IMR-90 (cell line): ENCODE measurements at regions not wholly inside any gene's neighbourhood (a gene's known extent, or its start where the extent isn't known, plus 50 kb on each side); places are given as distances from the start of the nearest gene placed in this dataset.

Source experiments
- ATAC-seq: fragments of 200-7000 bp; cut with Tn5 transposase; 2 replicates; pipeline ENCODE4 v1.9.1; 2020; ENCODE audit warnings: low read depth, mild to moderate bottlenecking, moderate library complexity
- BruUV-seq: library from RNA; stranded (reverse); fragments of 400-500 nt; replicated peaks from 2 replicates; lab custom pipeline; 2021; lab: Mats Ljungman, UMichigan
- CTCF ChIA-PET: fragments of 300-600 bp; formaldehyde crosslinking; extraction: SDS; loops from one replicate; lab custom pipeline; 2021; ENCODE audit warnings: antibody characterized with exemption; lab: Yijun Ruan, JAX
- POLR2A ChIA-PET: fragments of 300-600 bp; sonication (Branson Sonifier 250); formaldehyde crosslinking; loops from one replicate; lab custom pipeline; 2022; ENCODE audit warnings: antibody characterized with exemption; ENCODE audit not compliant: unreplicated experiment; lab: Charles Lee
- DNase-seq: peaks from one replicate; pipeline ENCODE4 v3.0.0; 2013
- H2AFZ ChIP-seq: replicated peaks from 2 replicates; pipeline ENCODE3; 2013; ENCODE audit warnings: low read length, mild to moderate bottlenecking; ENCODE audit not compliant: poor library complexity
- H2AK5ac ChIP-seq: 2 replicates; pipeline ENCODE4 v1.6.1; 2013; ENCODE audit warnings: low read depth, low read length, inconsistent platforms
- H2AK9ac ChIP-seq: replicated peaks from 2 replicates; pipeline ENCODE3; 2013; ENCODE audit warnings: mild to moderate bottlenecking, low read depth, low read length, moderate library complexity; ENCODE audit not compliant: poor library complexity
- H2BK120ac ChIP-seq: 2 replicates; pipeline ENCODE4 v1.6.1; 2013; ENCODE audit warnings: low read depth, low read length, inconsistent platforms
- H2BK15ac ChIP-seq: 3 replicates; pipeline ENCODE4 v1.6.1; 2013; ENCODE audit warnings: low read depth, low read length, inconsistent platforms
- H2BK20ac ChIP-seq: 2 replicates; pipeline ENCODE4 v1.6.1; 2013; ENCODE audit warnings: low read depth, mild to moderate bottlenecking, inconsistent platforms, low read length, moderate library complexity
- H2BK5ac ChIP-seq: 2 replicates; pipeline ENCODE4 v1.6.1; 2013; ENCODE audit warnings: mild to moderate bottlenecking, low read depth, low read length, inconsistent platforms; ENCODE audit not compliant: poor library complexity, severe bottlenecking
- H3K14ac ChIP-seq: replicated peaks from 2 replicates; pipeline ENCODE4 v1.6.1; 2013; ENCODE audit warnings: low read depth, low read length, inconsistent platforms
- H3K18ac ChIP-seq: 2 replicates; pipeline ENCODE4 v1.6.1; 2013; ENCODE audit warnings: low read depth, low read length, control low read depth
- H3K23ac ChIP-seq: 2 replicates; pipeline ENCODE4 v1.6.1; 2013; ENCODE audit warnings: low read depth, low read length, inconsistent platforms
- H3K27ac ChIP-seq: 2 replicates; pipeline ENCODE4 v1.5.1; 2013; ENCODE audit warnings: mild to moderate bottlenecking, control low read depth, low read length; ENCODE audit not compliant: insufficient read depth
- H3K27me3 ChIP-seq: 2 replicates; pipeline ENCODE4 v1.6.1; 2013; ENCODE audit warnings: low read length; ENCODE audit not compliant: control insufficient read depth, insufficient read depth
- H3K36me3 ChIP-seq: 2 replicates; pipeline ENCODE4 v1.6.1; 2013; ENCODE audit warnings: low read length, mixed read lengths; ENCODE audit not compliant: control insufficient read depth, insufficient read depth
- H3K4ac ChIP-seq: 2 replicates; pipeline ENCODE4 v1.6.1; 2013; ENCODE audit warnings: low read depth, low read length, inconsistent platforms
- H3K4me1 ChIP-seq: 2 replicates; pipeline ENCODE4 v1.6.1; 2013; ENCODE audit warnings: low read length, mixed read lengths; ENCODE audit not compliant: control insufficient read depth, insufficient read depth
- H3K4me2 ChIP-seq: 2 replicates; pipeline ENCODE4 v1.6.1; 2013; ENCODE audit warnings: low read depth, mild to moderate bottlenecking, control low read depth, low read length, moderate library complexity
- H3K4me3 ChIP-seq: 2 replicates; pipeline ENCODE4 v1.5.1; 2013; ENCODE audit warnings: low read depth, mild to moderate bottlenecking, control low read depth, low read length, moderate library complexity; ENCODE audit not compliant: insufficient read depth
- H3K56ac ChIP-seq: 2 replicates; pipeline ENCODE4 v1.6.1; 2013; ENCODE audit warnings: low read length, inconsistent platforms; ENCODE audit not compliant: insufficient read depth; ENCODE audit errors: extremely low read depth
- H3K79me1 ChIP-seq, 2 experiments: 2 replicates each; pipeline ENCODE4 v1.6.1; 2013; ENCODE audit warnings: low read length in 2 of 2, inconsistent platforms in 1 of 2, low read depth in 1 of 2
- H3K9ac ChIP-seq: 2 replicates; pipeline ENCODE4 v1.6.1; 2013; ENCODE audit warnings: low read depth, low read length, control low read depth
- H3K9me1 ChIP-seq: 2 replicates; pipeline ENCODE4 v1.6.1; 2013; ENCODE audit warnings: low read length, inconsistent platforms; ENCODE audit not compliant: insufficient read depth
- H3K9me3 ChIP-seq: 2 replicates; pipeline ENCODE4 v1.6.1; 2013; ENCODE audit warnings: low read length; ENCODE audit not compliant: control insufficient read depth, insufficient read depth
- H4K20me1 ChIP-seq: 2 replicates; pipeline ENCODE4 v1.6.1; 2013; ENCODE audit warnings: low read length, inconsistent platforms; ENCODE audit not compliant: insufficient read depth
- H4K5ac ChIP-seq: 2 replicates; pipeline ENCODE4 v1.6.1; 2013; ENCODE audit warnings: mild to moderate bottlenecking, low read depth, low read length, control low read depth
- H4K8ac ChIP-seq, 2 experiments: 2 replicates each; pipeline ENCODE4 v1.6.1; 2013; ENCODE audit warnings: low read depth in 2 of 2, low read length in 2 of 2, control low read depth in 1 of 2, inconsistent platforms in 1 of 2
- H4K91ac ChIP-seq: 2 replicates; pipeline ENCODE4 v1.6.1; 2013; ENCODE audit warnings: low read depth, low read length, inconsistent platforms; ENCODE audit not compliant: insufficient read depth
- BHLHE40 ChIP-seq: fragments of 150-350 bp; IDR thresholded peaks from 2 replicates; pipeline ENCODE4 v1.6.1; 2016; ENCODE audit warnings: mild to moderate bottlenecking, low read depth, low read length
- CHD1 ChIP-seq: IDR thresholded peaks from 2 replicates; pipeline ENCODE4 v1.6.1; 2012; ENCODE audit warnings: low read depth, low read length, improper control_type of control experiment
- NFE2L2 ChIP-seq: fragments of 150-350 bp; IDR thresholded peaks from 2 replicates; pipeline ENCODE4 v1.6.1; 2016; ENCODE audit warnings: low read depth, mild to moderate bottlenecking, low read length
- RCOR1 ChIP-seq: IDR thresholded peaks from 2 replicates; pipeline ENCODE4 v1.6.1; 2012; ENCODE audit warnings: mild to moderate bottlenecking, low read length, improper control_type of control experiment; ENCODE audit not compliant: insufficient replicate concordance
- SMC3 ChIP-seq: fragments of 150-350 bp; IDR thresholded peaks from 2 replicates; pipeline ENCODE4 v1.6.1; 2016; ENCODE audit warnings: low read depth, mild to moderate bottlenecking, antibody characterized with exemption, low read length, moderate library complexity
- WGBS, 2 experiments: methylation state at CpG; one replicate each; pipeline versions ENCODE4 v1.1.5 to v1.1.7; 2013; ENCODE audit warnings: missing lambda C conversion rate in 2 of 2; ENCODE audit not compliant: insufficient read length in 1 of 2; ENCODE audit errors: extremely low coverage in 2 of 2; 5-methylcytosine and 5-hydroxymethylcytosine counted together
- dilution Hi-C: fragments of 300-500 bp; cut with HindIII; formaldehyde crosslinking; loops from one replicate; pipeline ENCODE4 v1.14.3; 2018; ENCODE audit warnings: low sequenced_read_pairs; ENCODE audit not compliant: unreplicated experiment
- in situ Hi-C: fragments of 300-500 bp; cut with MboI; formaldehyde crosslinking; loops from 3 replicates; pipeline ENCODE4 v1.14.3; 2019; ENCODE audit warnings: low sequenced_read_pairs, inconsistent platforms, mixed read lengths
- intact Hi-C: fragments of 100-400 bp; cut with micrococcal nuclease; formaldehyde crosslinking; loops from 2 replicates; pipeline ENCODE4 v1.10.0; 2022
- TF ChIP-seq, protein P1 (sequence below): conservative IDR thresholded peaks from 2 replicates; pipeline ENCODE4 v1.5.1; 2012; ENCODE audit warnings: mild to moderate bottlenecking, low read depth, low read length, improper control_type of control experiment

DNA sequence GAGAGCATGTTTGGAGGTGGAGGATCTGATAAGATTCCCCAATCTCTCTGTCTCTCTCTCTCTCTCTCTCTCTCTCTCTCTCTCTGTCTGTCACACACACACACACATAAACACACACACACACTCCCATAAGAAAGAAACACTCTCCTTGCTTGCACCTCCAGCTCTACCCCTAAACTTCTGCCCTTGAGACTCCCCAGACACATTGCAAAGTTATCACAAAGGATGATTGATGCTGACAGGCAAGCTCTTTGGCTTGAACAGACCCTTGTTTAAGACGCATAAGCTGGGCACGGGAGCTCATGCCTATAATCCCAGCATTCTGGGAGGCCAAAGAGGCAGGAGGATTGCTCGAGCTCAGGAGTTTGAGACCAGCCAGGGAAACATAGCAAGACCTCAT lies 78.2 kb downstream of the NAV1 start:
- Histone ChIP-seq H4K20me1 (peaks cover 46% of the 10 kb centered on the region), H3K23ac (no peak overlapping the region; the same call in 1 of the 2 replicates), H3K27me3 (no peaks in the 10 kb centered on the region), H3K14ac (no peak overlapping the region), H2BK120ac (no peak overlapping the region), H4K91ac (no peak overlapping the region), H3K9ac (no peak overlapping the region), H3K36me3 (peaks cover 1% of the 10 kb centered on the region; the same call in 1 of the 2 replicates), H2AK5ac (no peak overlapping the region), H3K18ac (no peak overlapping the region), H3K4me3 (no peak overlapping the region), H2AFZ (no peak overlapping the region), H3K27ac (no peak overlapping the region), H2AK9ac (no peak overlapping the region), H3K4me1 (peaks cover 2% of the 10 kb centered on the region; the same call in 1 of the 2 replicates), H3K79me1 (peaks cover 44 to 64% of the 10 kb centered on the region in 2 experiments), H3K9me3 (no peaks in the 10 kb centered on the region), H2BK20ac (no peak overlapping the region), H3K4me2 (no peak overlapping the region), H3K9me1 (peaks cover 7% of the 10 kb centered on the region), H3K4ac (no peak overlapping the region), H4K5ac (no peak overlapping the region), H2BK15ac (no peak overlapping the region), H3K56ac (no peak overlapping the region), H4K8ac (no peak overlapping the region), H2BK5ac (no peak overlapping the region)
- in situ Hi-C loops, result no loop called here
- ATAC-seq (no peak), DNase-seq (no peak)
- no CpG with 5 or more reads among the region's 3 CpGs for WGBS, 2 experiments
- intact Hi-C loops, result no loop called here
- TF ChIP-seq, protein P1, sequence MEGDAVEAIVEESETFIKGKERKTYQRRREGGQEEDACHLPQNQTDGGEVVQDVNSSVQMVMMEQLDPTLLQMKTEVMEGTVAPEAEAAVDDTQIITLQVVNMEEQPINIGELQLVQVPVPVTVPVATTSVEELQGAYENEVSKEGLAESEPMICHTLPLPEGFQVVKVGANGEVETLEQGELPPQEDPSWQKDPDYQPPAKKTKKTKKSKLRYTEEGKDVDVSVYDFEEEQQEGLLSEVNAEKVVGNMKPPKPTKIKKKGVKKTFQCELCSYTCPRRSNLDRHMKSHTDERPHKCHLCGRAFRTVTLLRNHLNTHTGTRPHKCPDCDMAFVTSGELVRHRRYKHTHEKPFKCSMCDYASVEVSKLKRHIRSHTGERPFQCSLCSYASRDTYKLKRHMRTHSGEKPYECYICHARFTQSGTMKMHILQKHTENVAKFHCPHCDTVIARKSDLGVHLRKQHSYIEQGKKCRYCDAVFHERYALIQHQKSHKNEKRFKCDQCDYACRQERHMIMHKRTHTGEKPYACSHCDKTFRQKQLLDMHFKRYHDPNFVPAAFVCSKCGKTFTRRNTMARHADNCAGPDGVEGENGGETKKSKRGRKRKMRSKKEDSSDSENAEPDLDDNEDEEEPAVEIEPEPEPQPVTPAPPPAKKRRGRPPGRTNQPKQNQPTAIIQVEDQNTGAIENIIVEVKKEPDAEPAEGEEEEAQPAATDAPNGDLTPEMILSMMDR, result no peak
- TF ChIP-seq SMC3 (no peak), RCOR1 (no peak), NFE2L2 (no peak), CHD1 (no peak), BHLHE40 (no peak)
- no TSS peak for BruUV-seq
- POLR2A ChIA-PET, result no interaction called here
- dilution Hi-C loops, result no loop called here
- CTCF ChIA-PET, result no interaction called here
